A204.1 (cell line): ENCODE measurements at regions not wholly inside any gene's neighbourhood (a gene's known extent, or its start where the extent isn't known, plus 50 kb on each side); places are given as distances from the start of the nearest gene placed in this dataset.

Experiments
- FAIRE-seq: peaks from 2 replicates; lab custom pipeline; 2012; peaks lifted over from hg19 to GRCh38; lab: Jason Lieb, UNC

- FAIRE-seq = no peak
Measured at GRCh38 chr12:93103154-93103553, 174.1 kb upstream of the EEA1 start.

- no peak for FAIRE-seq
Measured at GRCh38 chr12:93104535-93104934, 175.4 kb upstream of the EEA1 start.

GRCh38 chr12:93106910-93107309 is 177.8 kb upstream of the EEA1 start:
- no peak for FAIRE-seq

GRCh38 chr12:93107514-93108312 is 178.6 kb upstream of the EEA1 start:
- FAIRE-seq = no peak

DNA sequence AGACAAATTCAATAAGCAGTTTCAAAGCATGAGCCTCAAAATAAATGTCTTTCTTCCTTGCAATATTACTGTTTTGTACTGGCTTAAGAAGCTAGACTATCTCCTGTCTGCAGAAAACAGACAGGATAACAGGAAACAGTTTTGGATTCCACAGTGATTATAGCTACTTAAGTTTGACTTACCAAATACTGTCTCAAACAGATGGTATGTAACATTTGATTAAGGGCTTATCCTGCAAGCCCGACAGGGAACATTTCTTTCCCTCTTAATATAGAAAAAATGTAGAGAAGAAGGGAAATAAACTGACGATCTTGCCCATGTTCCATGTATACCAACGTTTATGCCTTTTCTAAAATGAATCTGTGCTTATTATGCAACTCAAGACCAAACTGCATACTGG is 179.9 kb upstream of the EEA1 start:
- FAIRE-seq = no peak

GRCh38 chr12:93109551-93110203 is 180.6 kb upstream of the EEA1 start:
- no peak for FAIRE-seq

DNA sequence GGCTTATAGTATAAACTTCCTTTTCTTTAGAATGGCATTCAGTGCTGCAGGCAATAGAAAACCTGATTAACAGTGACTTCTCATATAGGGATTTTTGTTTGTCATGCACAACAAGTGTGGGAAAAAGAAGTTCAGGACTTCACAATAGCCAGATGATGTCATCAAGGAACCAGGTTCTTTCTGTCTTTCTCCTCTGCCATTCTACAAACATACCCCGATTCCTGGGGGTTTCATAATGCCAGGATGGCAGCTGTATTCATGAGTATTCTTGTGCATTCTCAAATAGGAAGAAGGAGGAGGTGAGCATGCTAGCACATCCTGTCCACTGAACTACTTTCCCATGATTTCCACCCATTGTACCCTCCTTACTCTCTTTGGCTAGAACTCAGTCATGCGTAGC is 182.7 kb upstream of the EEA1 start:
- FAIRE-seq = no peak

- FAIRE-seq = no peak
Measured at GRCh38 chr12:93113317-93114006, 184.4 kb upstream of the EEA1 start.

- no peak for FAIRE-seq
Measured at GRCh38 chr12:93115198-93115601, 186.1 kb upstream of the EEA1 start.

DNA sequence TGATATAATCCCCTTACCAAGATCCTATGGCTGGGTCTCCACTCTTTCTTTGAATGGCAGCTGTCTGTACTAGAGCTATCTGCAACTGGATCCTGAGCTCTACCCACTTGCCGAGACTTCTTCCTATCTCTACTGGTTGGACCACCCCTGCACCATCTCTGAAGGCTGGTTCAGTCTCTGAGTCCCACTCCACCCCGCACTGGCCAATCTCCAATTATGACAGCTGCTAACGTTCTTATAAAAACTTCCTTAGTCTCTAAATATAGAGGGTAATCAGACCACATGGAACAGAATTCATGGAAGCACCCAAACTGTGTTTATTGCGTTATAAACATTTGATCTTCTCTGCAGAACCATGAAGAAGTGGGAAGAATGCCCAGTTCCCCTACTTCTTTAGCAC is 186.6 kb upstream of the EEA1 start:
- no peak for FAIRE-seq

DNA sequence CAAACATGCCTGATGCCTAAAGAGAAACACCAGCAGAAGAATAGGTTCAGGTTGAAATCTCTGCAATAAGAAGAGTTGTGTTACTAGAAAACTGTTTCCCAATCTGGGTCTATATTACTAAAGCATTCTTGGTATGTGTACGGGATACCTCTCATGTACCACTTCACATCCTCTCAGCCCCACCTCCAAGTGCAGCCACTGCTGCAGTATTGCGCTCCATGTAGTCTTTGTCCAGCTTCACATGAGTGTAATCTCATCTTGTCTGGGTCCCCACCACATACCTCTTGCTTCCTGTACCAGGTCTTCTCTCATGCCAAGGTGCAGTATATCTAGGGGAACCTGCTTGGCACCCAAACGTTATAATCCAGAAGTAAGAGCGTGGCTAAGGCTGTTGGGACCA is 187.5 kb upstream of the EEA1 start:
- FAIRE-seq = no peak

GRCh38 chr12:93121729-93122488 is 192.8 kb upstream of the EEA1 start:
- FAIRE-seq = no peak

- FAIRE-seq = no peak
Measured at GRCh38 chr12:93122569-93123091, 193.5 kb upstream of the EEA1 start.

DNA sequence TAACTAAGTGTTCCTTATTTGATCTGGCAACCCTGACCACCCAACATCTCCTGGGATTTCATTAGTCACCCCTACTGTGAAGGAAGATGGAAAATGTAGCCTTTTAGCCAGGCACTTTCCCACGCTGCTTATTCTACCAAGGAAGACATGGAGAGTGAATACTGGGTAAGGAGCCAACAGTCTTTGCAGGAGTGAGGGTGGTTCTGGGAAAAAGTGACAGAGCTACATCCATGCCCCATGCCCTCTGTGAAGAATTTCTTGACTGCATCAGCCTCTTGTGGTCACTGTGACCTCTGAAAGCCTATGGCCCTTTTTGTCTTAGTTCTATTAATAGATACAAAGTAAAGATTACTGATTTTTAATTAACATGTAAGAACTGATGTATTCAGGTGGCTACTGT is 196.0 kb upstream of the EEA1 start:
- FAIRE-seq = no peak

GRCh38 chr12:93126069-93126474 is 197.0 kb upstream of the EEA1 start:
- FAIRE-seq = no peak

DNA sequence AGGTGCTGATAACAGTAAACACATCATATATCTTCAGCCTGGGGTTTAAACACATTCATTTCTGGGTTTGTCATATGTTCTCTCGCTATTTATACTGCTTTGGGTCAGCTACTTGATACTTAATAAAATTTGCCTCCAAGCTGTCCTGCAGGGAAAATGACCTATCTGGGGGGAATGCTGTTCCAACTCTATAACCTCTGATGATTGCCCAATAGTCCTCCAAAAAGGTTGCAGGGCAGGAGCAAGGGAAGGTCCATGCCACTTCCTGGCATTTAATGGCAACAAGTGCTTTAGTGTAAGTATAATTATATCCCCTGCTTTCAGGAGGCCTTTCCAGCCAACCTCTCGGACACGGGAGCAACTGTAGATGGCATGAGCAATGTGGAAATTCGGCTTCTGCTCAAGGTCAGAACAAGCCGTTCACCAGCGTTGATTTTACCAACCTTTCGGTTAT is 198.0 kb upstream of the EEA1 start:
- FAIRE-seq = no peak

DNA sequence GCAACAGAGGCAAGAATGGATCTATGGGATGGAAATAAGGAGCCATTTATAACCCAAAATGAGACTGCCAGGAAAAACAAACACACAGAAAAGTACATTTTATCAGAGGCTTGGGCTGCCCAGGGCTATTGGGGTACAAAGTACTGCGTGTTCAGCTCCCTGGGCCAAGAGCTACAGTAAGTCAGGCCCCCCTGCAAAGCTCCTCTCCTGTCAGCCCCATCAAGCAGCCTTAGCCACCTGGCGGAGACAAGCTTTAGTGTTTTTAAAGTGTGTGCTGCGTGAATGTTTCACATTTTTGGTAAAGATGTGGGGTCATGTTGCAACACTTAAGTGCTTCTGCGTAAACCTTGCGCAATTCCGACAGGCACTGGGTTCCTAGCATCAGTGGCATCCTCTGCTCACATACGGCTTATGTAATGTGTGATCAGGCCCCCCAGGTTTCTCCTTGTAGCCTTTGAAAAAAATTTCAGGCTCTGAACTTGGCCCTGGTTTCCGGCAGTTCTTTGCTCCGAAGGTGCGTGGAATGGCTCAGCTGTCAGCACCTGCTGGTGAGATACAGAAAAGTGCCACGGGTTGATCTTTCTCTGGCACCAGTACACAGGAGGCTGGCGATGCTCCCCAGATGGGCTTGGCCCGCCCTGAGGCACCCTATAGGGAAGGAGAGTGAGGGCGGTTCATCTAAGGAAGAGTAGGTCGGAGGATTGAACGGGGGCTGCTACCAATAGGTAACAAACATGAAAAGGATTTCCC is 198.7 kb upstream of the EEA1 start:
- no peak for FAIRE-seq

- no peak for FAIRE-seq
Measured at GRCh38 chr12:93128332-93128707, 199.2 kb upstream of the EEA1 start.

DNA sequence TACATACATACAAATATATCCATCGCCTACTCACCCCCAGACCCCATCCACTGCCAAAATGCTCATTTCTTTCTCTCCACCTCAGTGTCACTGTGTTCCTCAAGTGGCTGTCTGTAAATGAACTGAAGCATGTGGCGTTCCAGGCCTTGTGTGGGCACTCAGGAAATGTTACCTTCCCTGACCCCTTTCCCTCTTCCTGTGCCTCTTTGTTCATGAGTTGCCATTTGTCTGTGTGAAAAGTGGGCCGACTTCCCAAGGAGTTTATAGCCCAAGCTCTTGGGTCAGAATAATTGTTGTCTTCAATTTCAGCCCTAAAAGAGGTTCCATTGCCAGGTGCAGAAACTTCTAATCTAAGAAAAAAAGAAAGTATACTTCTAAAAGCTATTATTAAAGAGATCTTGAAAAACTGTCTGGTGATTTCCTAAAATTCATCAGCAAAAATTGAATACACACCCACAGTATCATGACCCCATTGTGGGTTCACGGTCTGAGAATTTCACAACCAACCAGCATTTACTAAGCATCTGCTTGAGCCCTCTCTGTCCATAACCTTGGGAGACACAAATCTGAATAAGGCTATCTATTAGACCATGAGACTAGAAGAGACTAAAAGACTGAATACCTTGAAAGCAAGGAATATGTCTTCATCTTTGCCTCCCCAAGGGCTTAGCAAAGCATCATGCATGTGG is 201.4 kb upstream of the EEA1 start:
- FAIRE-seq = no peak

DNA sequence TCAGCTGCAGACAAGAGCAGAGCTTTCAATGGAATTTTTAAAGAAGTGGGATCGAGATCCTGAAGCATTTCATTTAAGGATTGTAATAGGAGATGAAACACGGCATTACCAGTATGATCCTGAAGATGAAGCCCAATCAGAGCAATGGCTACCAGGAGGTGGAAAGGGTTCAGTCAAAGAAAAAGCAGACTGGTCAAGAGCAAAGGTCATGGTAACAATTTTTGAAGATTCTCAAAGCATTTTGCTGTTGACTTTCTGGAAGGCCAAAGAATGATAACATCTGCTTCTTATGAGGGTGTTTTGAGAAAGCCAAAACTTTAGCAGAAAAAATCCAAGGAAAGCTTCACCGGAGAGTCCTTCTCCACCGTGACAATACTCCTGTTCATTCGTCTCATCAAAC is 204.3 kb upstream of the EEA1 start:
- FAIRE-seq = no peak
